ENCODE measurements at regions not wholly inside any gene's neighbourhood (a gene's known extent, or its start where the extent isn't known, plus 50 kb on each side); places are given as distances from the start of the nearest gene placed in this dataset.

DNA sequence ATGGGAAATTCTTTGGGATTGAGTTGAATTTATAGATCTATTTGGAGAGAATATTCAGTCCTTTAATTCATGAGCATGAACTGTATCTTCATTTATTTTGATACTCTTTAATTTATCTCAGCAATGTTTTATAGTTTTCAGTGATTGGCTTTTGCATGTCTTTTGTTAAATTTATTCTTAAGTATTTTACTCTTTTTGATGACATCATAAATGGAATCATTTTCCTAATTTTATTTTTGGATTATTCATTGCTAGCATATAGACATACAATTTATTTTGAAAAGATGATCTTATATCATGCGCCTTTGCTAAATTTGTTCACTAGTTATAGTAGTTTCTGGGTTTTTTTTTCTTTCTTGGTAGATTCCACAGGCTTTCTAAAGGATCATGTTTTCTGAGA lies 149.2 kb upstream of the ASIC2 start:
- H3K27me3 Mint-ChIP-seq (ENCODE audit: insufficient read depth, unreplicated experiment) = no peaks in the 10 kb centered on the region
- TF ChIP-seq, protein P1, sequence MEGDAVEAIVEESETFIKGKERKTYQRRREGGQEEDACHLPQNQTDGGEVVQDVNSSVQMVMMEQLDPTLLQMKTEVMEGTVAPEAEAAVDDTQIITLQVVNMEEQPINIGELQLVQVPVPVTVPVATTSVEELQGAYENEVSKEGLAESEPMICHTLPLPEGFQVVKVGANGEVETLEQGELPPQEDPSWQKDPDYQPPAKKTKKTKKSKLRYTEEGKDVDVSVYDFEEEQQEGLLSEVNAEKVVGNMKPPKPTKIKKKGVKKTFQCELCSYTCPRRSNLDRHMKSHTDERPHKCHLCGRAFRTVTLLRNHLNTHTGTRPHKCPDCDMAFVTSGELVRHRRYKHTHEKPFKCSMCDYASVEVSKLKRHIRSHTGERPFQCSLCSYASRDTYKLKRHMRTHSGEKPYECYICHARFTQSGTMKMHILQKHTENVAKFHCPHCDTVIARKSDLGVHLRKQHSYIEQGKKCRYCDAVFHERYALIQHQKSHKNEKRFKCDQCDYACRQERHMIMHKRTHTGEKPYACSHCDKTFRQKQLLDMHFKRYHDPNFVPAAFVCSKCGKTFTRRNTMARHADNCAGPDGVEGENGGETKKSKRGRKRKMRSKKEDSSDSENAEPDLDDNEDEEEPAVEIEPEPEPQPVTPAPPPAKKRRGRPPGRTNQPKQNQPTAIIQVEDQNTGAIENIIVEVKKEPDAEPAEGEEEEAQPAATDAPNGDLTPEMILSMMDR (IDR thresholded peaks at IDR 0.05; ENCODE audit: unreplicated experiment) = no peak
- H3K9me3 Mint-ChIP-seq (ENCODE audit: unreplicated experiment) = peaks cover 23% of the 10 kb centered on the region
- no peaks in the 10 kb centered on the region for H3K4me1 Mint-ChIP-seq (ENCODE audit: insufficient read depth, unreplicated experiment)
- POLR2A ChIA-PET = no interaction called here
- CTCF ChIA-PET = interaction anchor here (0.6 kb wide), 1 partner anchor 340 kb away, joined by 4 read pairs; no protein-coding TSS in a partner anchor
- BruUV-seq (replicated peaks) = no TSS peak
- intact Hi-C loops (cut with micrococcal nuclease) = no loop called here
- H3K4me3 Mint-ChIP-seq (ENCODE audit: unreplicated experiment) = no peak overlapping the region
- no peak overlapping the region for H3K27ac Mint-ChIP-seq (ENCODE audit: low read depth, unreplicated experiment)
- H3K36me3 Mint-ChIP-seq (ENCODE audit: insufficient read depth, unreplicated experiment) = no peaks in the 10 kb centered on the region
- DNase-seq (ENCODE audit: unreplicated experiment) = no peak

DNA sequence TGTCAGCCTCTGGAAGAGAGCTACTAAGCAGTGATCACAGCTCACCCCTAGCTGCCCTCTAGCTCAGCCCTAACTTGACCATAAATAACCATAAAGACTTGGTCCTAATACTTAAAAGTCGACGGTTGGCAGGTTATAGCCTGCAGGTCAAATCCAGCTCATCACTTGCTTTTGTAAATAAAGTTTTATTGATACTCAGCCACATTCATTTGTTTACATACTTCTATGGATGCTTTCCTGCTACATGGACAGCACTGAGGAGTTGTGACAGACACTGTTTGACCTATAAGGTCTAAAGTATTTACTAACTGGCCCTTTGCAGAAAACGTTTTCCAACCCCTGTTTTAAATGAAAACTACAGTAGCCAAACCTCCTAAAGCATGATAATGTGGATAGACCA lies 151.6 kb upstream of the ASIC2 start:
- Mint-ChIP-seq H3K4me1 (ENCODE audit: insufficient read depth, unreplicated experiment) (no peaks in the 10 kb centered on the region), H3K4me3 (ENCODE audit: unreplicated experiment) (no peak overlapping the region), H3K36me3 (ENCODE audit: insufficient read depth, unreplicated experiment) (no peaks in the 10 kb centered on the region), H3K27me3 (ENCODE audit: insufficient read depth, unreplicated experiment) (no peaks in the 10 kb centered on the region), H3K9me3 (ENCODE audit: unreplicated experiment) (peaks cover 16% of the 10 kb centered on the region), H3K27ac (ENCODE audit: low read depth, unreplicated experiment) (no peak overlapping the region)
- POLR2A ChIA-PET = no interaction called here
- no peak for DNase-seq (ENCODE audit: unreplicated experiment)
- CTCF ChIA-PET = no interaction called here
- TF ChIP-seq, protein P1 (IDR thresholded peaks at IDR 0.05; ENCODE audit: unreplicated experiment) = no peak
- intact Hi-C loops (cut with micrococcal nuclease) = no loop called here
- BruUV-seq (replicated peaks) = no TSS peak

DNA sequence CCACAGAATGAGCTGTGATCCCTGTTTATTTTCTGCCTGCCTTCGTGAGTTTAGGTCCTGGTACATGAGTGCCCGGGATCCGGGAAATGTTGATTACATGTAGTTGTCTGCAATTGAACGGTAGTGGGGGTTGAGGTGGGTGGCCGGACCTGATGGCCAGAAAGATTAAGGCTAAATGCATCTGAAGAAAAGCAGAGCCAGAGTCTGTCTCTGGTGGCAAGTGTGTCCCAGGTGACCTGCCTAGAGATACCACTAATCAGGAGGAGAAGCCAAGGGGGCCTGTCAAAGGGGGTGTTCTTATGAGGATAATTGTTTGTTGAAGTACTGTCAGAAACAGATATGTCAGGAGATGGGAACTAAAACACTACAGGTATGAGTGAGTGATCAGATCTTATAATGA lies 154.0 kb upstream of the ASIC2 start:
- no peak overlapping the region for H3K27ac Mint-ChIP-seq (ENCODE audit: low read depth, unreplicated experiment)
- H3K4me1 Mint-ChIP-seq (ENCODE audit: insufficient read depth, unreplicated experiment) = no peaks in the 10 kb centered on the region
- no peak overlapping the region for H3K4me3 Mint-ChIP-seq (ENCODE audit: unreplicated experiment)
- H3K36me3 Mint-ChIP-seq (ENCODE audit: insufficient read depth, unreplicated experiment) = no peaks in the 10 kb centered on the region
- no peak for DNase-seq (ENCODE audit: unreplicated experiment)
- BruUV-seq (replicated peaks) = no TSS peak
- TF ChIP-seq, protein P1 (IDR thresholded peaks at IDR 0.05; ENCODE audit: unreplicated experiment) = no peak
- intact Hi-C loops (cut with micrococcal nuclease) = no loop called here
- H3K9me3 Mint-ChIP-seq (ENCODE audit: unreplicated experiment) = peaks cover 23% of the 10 kb centered on the region
- ChIA-PET POLR2A (no interaction called here), CTCF (interaction anchor here (0.7 kb wide), 1 partner anchor 329 kb away, joined by 3 read pairs; no protein-coding TSS in a partner anchor)
- H3K27me3 Mint-ChIP-seq (ENCODE audit: insufficient read depth, unreplicated experiment) = no peaks in the 10 kb centered on the region

DNA sequence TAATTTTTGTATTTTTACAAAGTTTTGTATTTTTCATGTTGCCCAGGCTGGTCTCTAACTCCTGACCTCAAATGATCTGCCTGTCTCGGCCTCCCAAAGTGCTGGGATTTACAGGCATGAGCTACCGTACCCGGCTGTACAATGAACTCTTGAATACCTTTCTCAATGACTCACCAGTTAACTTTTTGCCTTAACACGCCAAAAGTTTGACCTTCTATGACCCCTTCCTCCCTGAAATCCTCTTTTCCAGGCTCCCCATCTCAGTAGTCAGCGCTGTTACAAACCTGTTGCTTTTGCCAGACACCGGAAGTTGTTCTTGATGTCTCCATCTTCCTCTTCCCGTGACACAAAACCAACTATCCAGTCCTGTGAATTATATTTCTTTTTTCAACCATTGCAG lies 158.1 kb upstream of the ASIC2 start:
- Mint-ChIP-seq H3K9me3 (ENCODE audit: unreplicated experiment) (peaks cover 41% of the 10 kb centered on the region), H3K4me3 (ENCODE audit: unreplicated experiment) (no peak overlapping the region), H3K27ac (ENCODE audit: low read depth, unreplicated experiment) (no peak overlapping the region), H3K27me3 (ENCODE audit: insufficient read depth, unreplicated experiment) (no peaks in the 10 kb centered on the region), H3K36me3 (ENCODE audit: insufficient read depth, unreplicated experiment) (no peaks in the 10 kb centered on the region), H3K4me1 (ENCODE audit: insufficient read depth, unreplicated experiment) (no peaks in the 10 kb centered on the region)
- CTCF ChIA-PET = no interaction called here
- POLR2A ChIA-PET = no interaction called here
- BruUV-seq (replicated peaks) = no TSS peak
- intact Hi-C loops (cut with micrococcal nuclease) = no loop called here
- DNase-seq (ENCODE audit: unreplicated experiment) = no peak
- TF ChIP-seq, protein P1 (IDR thresholded peaks at IDR 0.05; ENCODE audit: unreplicated experiment) = no peak

Data from MCF 10A (cell line).